ENCODE measurements at regions not wholly inside any gene's neighbourhood (a gene's known extent, or its start where the extent isn't known, plus 50 kb on each side); places are given as distances from the start of the nearest gene placed in this dataset.
"Not testable (repeated sequence)": the region's sequence is repeated elsewhere in the genome, so short reads cannot be mapped to it uniquely, and the experiment has no call there.

GRCh38 chr3:70712449-70713082, 400.1 kb upstream of the MDFIC2 start:
- peaks cover 12% of the 10 kb centered on the region for H3K9me3 ChIP-seq (ENCODE audit: control insufficient read depth, low read length)
- H3K4me3 ChIP-seq (ENCODE audit: low read length), result no peak overlapping the region
- no peak overlapping the region for H3K9ac ChIP-seq (ENCODE audit: low read length)
- H3K27me3 ChIP-seq (replicated peaks; ENCODE audit: control insufficient read depth, insufficient read depth, low read length), result no peaks in the 10 kb centered on the region
- peaks cover 5% of the 10 kb centered on the region for H3K4me1 ChIP-seq (ENCODE audit: control insufficient read depth, insufficient read depth, low read length)
- DNase-seq (ENCODE audit: low read depth), result no peak
- H3K36me3 ChIP-seq (ENCODE audit: control insufficient read depth, insufficient read depth, low read length, severe bottlenecking), result no peaks in the 10 kb centered on the region

GRCh38 chr3:70703305-70704102, 391.1 kb upstream of the MDFIC2 start:
- H3K4me3 ChIP-seq (ENCODE audit: low read length), result no peak overlapping the region
- H3K9ac ChIP-seq (ENCODE audit: low read length), result no peak overlapping the region
- no peaks in the 10 kb centered on the region for H3K9me3 ChIP-seq (ENCODE audit: control insufficient read depth, low read length)
- H3K36me3 ChIP-seq (ENCODE audit: control insufficient read depth, insufficient read depth, low read length, severe bottlenecking), result no peaks in the 10 kb centered on the region
- no peaks in the 10 kb centered on the region for H3K27me3 ChIP-seq (replicated peaks; ENCODE audit: control insufficient read depth, insufficient read depth, low read length)
- no peaks in the 10 kb centered on the region for H3K4me1 ChIP-seq (ENCODE audit: control insufficient read depth, insufficient read depth, low read length)
- DNase-seq (ENCODE audit: low read depth), result no peak

GRCh38 chr3:70702132-70702531, 389.7 kb upstream of the MDFIC2 start:
- no peaks in the 10 kb centered on the region for H3K9me3 ChIP-seq (ENCODE audit: control insufficient read depth, low read length)
- DNase-seq (ENCODE audit: low read depth), result no peak
- H3K4me1 ChIP-seq (ENCODE audit: control insufficient read depth, insufficient read depth, low read length), result no peaks in the 10 kb centered on the region
- no peak overlapping the region for H3K4me3 ChIP-seq (ENCODE audit: low read length)
- H3K9ac ChIP-seq (ENCODE audit: low read length), result no peak overlapping the region
- H3K27me3 ChIP-seq (replicated peaks; ENCODE audit: control insufficient read depth, insufficient read depth, low read length), result no peaks in the 10 kb centered on the region
- no peaks in the 10 kb centered on the region for H3K36me3 ChIP-seq (ENCODE audit: control insufficient read depth, insufficient read depth, low read length, severe bottlenecking)

- peaks cover 4% of the 10 kb centered on the region for H3K27me3 ChIP-seq (replicated peaks; ENCODE audit: control insufficient read depth, insufficient read depth, low read length)
- H3K9me3 ChIP-seq (ENCODE audit: control insufficient read depth, low read length), result no peaks in the 10 kb centered on the region
- no peaks in the 10 kb centered on the region for H3K4me1 ChIP-seq (ENCODE audit: control insufficient read depth, insufficient read depth, low read length)
- DNase-seq (ENCODE audit: low read depth), result no peak
- H3K4me3 ChIP-seq (ENCODE audit: low read length), result no peak overlapping the region
- H3K9ac ChIP-seq (ENCODE audit: low read length), result no peak overlapping the region
- no peaks in the 10 kb centered on the region for H3K36me3 ChIP-seq (ENCODE audit: control insufficient read depth, insufficient read depth, low read length, severe bottlenecking)
These were observed 372.3 kb upstream of the MDFIC2 start for GRCh38 chr3:70684701-70685100.

- H3K4me3 ChIP-seq (ENCODE audit: low read length); DNase-seq (ENCODE audit: low read depth); H3K27me3 ChIP-seq (replicated peaks; ENCODE audit: control insufficient read depth, insufficient read depth, low read length); H3K36me3 ChIP-seq (ENCODE audit: control insufficient read depth, insufficient read depth, low read length, severe bottlenecking); H3K4me1 ChIP-seq (ENCODE audit: control insufficient read depth, insufficient read depth, low read length); H3K9me3 ChIP-seq (ENCODE audit: control insufficient read depth, low read length); H3K9ac ChIP-seq (ENCODE audit: low read length): not testable (repeated sequence)
These were observed 363.4 kb upstream of the MDFIC2 start for GRCh38 chr3:70675810-70676209.

- H3K9me3 ChIP-seq (ENCODE audit: control insufficient read depth, low read length), result no peaks in the 10 kb centered on the region
- DNase-seq (ENCODE audit: low read depth), result no peak
These were observed 346.3 kb upstream of the MDFIC2 start for GRCh38 chr3:70658513-70659310.

GRCh38 chr3:70657454-70657853, 345.0 kb upstream of the MDFIC2 start:
- H3K4me1 ChIP-seq (ENCODE audit: control insufficient read depth, insufficient read depth, low read length), result no peaks in the 10 kb centered on the region
- DNase-seq (ENCODE audit: low read depth), result no peak
- H3K9me3 ChIP-seq (ENCODE audit: control insufficient read depth, low read length), result no peaks in the 10 kb centered on the region
- peaks cover 9% of the 10 kb centered on the region for H3K27me3 ChIP-seq (replicated peaks; ENCODE audit: control insufficient read depth, insufficient read depth, low read length)
- no peaks in the 10 kb centered on the region for H3K36me3 ChIP-seq (ENCODE audit: control insufficient read depth, insufficient read depth, low read length, severe bottlenecking)
- no peak overlapping the region for H3K9ac ChIP-seq (ENCODE audit: low read length)
- no peak overlapping the region for H3K4me3 ChIP-seq (ENCODE audit: low read length)

More at GRCh38 chr3:70658513-70659310, 346.3 kb upstream of the MDFIC2 start:
- peaks cover 9% of the 10 kb centered on the region for H3K27me3 ChIP-seq (replicated peaks; ENCODE audit: control insufficient read depth, insufficient read depth, low read length)
- no peaks in the 10 kb centered on the region for H3K4me1 ChIP-seq (ENCODE audit: control insufficient read depth, insufficient read depth, low read length)
- H3K36me3 ChIP-seq (ENCODE audit: control insufficient read depth, insufficient read depth, low read length, severe bottlenecking), result no peaks in the 10 kb centered on the region
- no peak overlapping the region for H3K4me3 ChIP-seq (ENCODE audit: low read length)
- no peak overlapping the region for H3K9ac ChIP-seq (ENCODE audit: low read length)

- H3K9ac ChIP-seq (ENCODE audit: low read length), result no peak overlapping the region
- peaks cover 2% of the 10 kb centered on the region for H3K27me3 ChIP-seq (replicated peaks; ENCODE audit: control insufficient read depth, insufficient read depth, low read length)
- DNase-seq (ENCODE audit: low read depth), result no peak
- no peaks in the 10 kb centered on the region for H3K9me3 ChIP-seq (ENCODE audit: control insufficient read depth, low read length)
- H3K36me3 ChIP-seq (ENCODE audit: control insufficient read depth, insufficient read depth, low read length, severe bottlenecking), result no peaks in the 10 kb centered on the region
- H3K4me3 ChIP-seq (ENCODE audit: low read length), result no peak overlapping the region
- peaks cover 4% of the 10 kb centered on the region for H3K4me1 ChIP-seq (ENCODE audit: control insufficient read depth, insufficient read depth, low read length)
These were observed 335.4 kb upstream of the MDFIC2 start for GRCh38 chr3:70647823-70648222.

GRCh38 chr3:70647094-70647493, 334.7 kb upstream of the MDFIC2 start:
- no peak overlapping the region for H3K4me3 ChIP-seq (ENCODE audit: low read length)
- H3K9me3 ChIP-seq (ENCODE audit: control insufficient read depth, low read length), result no peaks in the 10 kb centered on the region
- peaks cover 2% of the 10 kb centered on the region for H3K27me3 ChIP-seq (replicated peaks; ENCODE audit: control insufficient read depth, insufficient read depth, low read length)
- DNase-seq (ENCODE audit: low read depth), result no peak
- H3K4me1 ChIP-seq (ENCODE audit: control insufficient read depth, insufficient read depth, low read length), result peaks cover 4% of the 10 kb centered on the region
- no peaks in the 10 kb centered on the region for H3K36me3 ChIP-seq (ENCODE audit: control insufficient read depth, insufficient read depth, low read length, severe bottlenecking)
- no peak overlapping the region for H3K9ac ChIP-seq (ENCODE audit: low read length)

GRCh38 chr3:70646635-70647034, 334.2 kb upstream of the MDFIC2 start:
- H3K36me3 ChIP-seq (ENCODE audit: control insufficient read depth, insufficient read depth, low read length, severe bottlenecking), result no peaks in the 10 kb centered on the region
- H3K9ac ChIP-seq (ENCODE audit: low read length), result no peak overlapping the region
- H3K4me3 ChIP-seq (ENCODE audit: low read length), result no peak overlapping the region
- peaks cover 2% of the 10 kb centered on the region for H3K27me3 ChIP-seq (replicated peaks; ENCODE audit: control insufficient read depth, insufficient read depth, low read length)
- H3K9me3 ChIP-seq (ENCODE audit: control insufficient read depth, low read length), result no peaks in the 10 kb centered on the region
- peaks cover 4% of the 10 kb centered on the region for H3K4me1 ChIP-seq (ENCODE audit: control insufficient read depth, insufficient read depth, low read length)
- DNase-seq (ENCODE audit: low read depth), result no peak

GRCh38 chr3:70640481-70640880, 328.0 kb upstream of the MDFIC2 start:
- no peak for DNase-seq (ENCODE audit: low read depth)
- no peak overlapping the region for H3K9ac ChIP-seq (ENCODE audit: low read length)
- no peaks in the 10 kb centered on the region for H3K36me3 ChIP-seq (ENCODE audit: control insufficient read depth, insufficient read depth, low read length, severe bottlenecking)
- no peak overlapping the region for H3K4me3 ChIP-seq (ENCODE audit: low read length)
- peaks cover 4% of the 10 kb centered on the region for H3K27me3 ChIP-seq (replicated peaks; ENCODE audit: control insufficient read depth, insufficient read depth, low read length)
- H3K9me3 ChIP-seq (ENCODE audit: control insufficient read depth, low read length), result peaks cover 5% of the 10 kb centered on the region
- no peaks in the 10 kb centered on the region for H3K4me1 ChIP-seq (ENCODE audit: control insufficient read depth, insufficient read depth, low read length)

Data from adipocyte (in vitro differentiated cells).